Fibroblast of lung (primary cell): ENCODE measurements at regions not wholly inside any gene's neighbourhood (a gene's known extent, or its start where the extent isn't known, plus 50 kb on each side); places are given as distances from the start of the nearest gene placed in this dataset.

Experiments
- EZH2 ChIP-seq: IDR thresholded peaks from 2 replicates; pipeline ENCODE4 v1.5.1; 2012; ENCODE audit warnings: low read length, control low read depth, mild to moderate bottlenecking; ENCODE audit errors: missing control alignments
- TF ChIP-seq, protein P1 (sequence below), 2 donors: IDR thresholded peaks in 1 of 2; conservative IDR thresholded peaks in 1 of 2; 1 replicate in 1 of 2; 2 replicates in 1 of 2; pipeline ENCODE4 v1.5.1; 2011 to 2012; ENCODE audit warnings: low read length in 2 of 2, control low read depth in 1 of 2, inconsistent platforms in 1 of 2, low read depth in 1 of 2, mild to moderate bottlenecking in 1 of 2

DNA sequence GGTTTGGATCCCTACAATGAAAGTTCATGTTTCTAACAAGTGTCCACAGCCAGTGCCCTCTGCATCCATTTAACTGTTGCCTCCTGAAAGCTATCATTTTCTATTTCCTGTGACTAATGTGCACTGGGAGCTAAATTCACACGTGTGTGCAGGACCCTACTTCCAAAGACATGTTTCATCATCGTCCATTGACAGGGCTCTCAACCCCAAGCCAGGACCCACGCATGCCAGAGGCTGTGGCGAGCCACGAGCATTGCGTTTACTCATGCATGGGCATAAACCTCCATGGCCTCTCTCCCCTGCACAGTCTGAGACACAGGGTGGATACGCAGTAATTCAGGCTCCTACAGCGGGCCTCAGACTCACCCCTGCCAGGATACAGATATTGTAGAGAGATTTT is 153.2 kb downstream of the MAFB start:
- TF ChIP-seq EZH2, result no peak
- TF ChIP-seq, protein P1, sequence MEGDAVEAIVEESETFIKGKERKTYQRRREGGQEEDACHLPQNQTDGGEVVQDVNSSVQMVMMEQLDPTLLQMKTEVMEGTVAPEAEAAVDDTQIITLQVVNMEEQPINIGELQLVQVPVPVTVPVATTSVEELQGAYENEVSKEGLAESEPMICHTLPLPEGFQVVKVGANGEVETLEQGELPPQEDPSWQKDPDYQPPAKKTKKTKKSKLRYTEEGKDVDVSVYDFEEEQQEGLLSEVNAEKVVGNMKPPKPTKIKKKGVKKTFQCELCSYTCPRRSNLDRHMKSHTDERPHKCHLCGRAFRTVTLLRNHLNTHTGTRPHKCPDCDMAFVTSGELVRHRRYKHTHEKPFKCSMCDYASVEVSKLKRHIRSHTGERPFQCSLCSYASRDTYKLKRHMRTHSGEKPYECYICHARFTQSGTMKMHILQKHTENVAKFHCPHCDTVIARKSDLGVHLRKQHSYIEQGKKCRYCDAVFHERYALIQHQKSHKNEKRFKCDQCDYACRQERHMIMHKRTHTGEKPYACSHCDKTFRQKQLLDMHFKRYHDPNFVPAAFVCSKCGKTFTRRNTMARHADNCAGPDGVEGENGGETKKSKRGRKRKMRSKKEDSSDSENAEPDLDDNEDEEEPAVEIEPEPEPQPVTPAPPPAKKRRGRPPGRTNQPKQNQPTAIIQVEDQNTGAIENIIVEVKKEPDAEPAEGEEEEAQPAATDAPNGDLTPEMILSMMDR (conservative IDR thresholded peaks at IDR 0.05 in 1 of 2, IDR thresholded peaks at IDR 0.05 in 1 of 2; ENCODE audit: low read depth in 1 of 2, low read length in 2 of 2), result no peak
